K562 (cell line): ENCODE measurements at regions not wholly inside any gene's neighbourhood (a gene's known extent, or its start where the extent isn't known, plus 50 kb on each side); places are given as distances from the start of the nearest gene placed in this dataset.

ENCODE experiments used
- ATAC-seq: fragments of 200-7000 bp; cut with Tn5 transposase; 3 replicates; pipeline ENCODE4 v1.9.1; 2020; ENCODE audit warnings: moderate library complexity
- BruUV-seq: library from RNA; stranded (reverse); fragments of 400-500 nt; replicated peaks from 2 replicates; lab custom pipeline; 2021; lab: Mats Ljungman, UMichigan
- CTCF ChIA-PET: fragments of 300-600 bp; formaldehyde crosslinking; extraction: SDS; loops from one replicate; lab custom pipeline; 2021; ENCODE audit warnings: low intra/inter-chr PET ratio; lab: Yijun Ruan, JAX
- POLR2A ChIA-PET: fragments of 300-600, 350-650 bp; sonication (Branson Sonifier 250); formaldehyde crosslinking; extraction: SDS; loops from one replicate; lab custom pipeline; 2021; ENCODE audit warnings: antibody characterized with exemption, inconsistent platforms; lab: Yijun Ruan, JAX
- DNase-seq, 4 experiments: peaks; one replicate each; pipeline versions ENCODE4 v3.0.0 to v3.0.0-alpha.2; 2011 to 2018; ENCODE audit warnings: low spot score in 3 of 4, mixed read lengths in 3 of 4; ENCODE audit errors: extremely low read depth in 1 of 4
- FAIRE-seq: peaks from 2 replicates; lab custom pipeline; 2011; peaks lifted over from hg19 to GRCh38; lab: Jason Lieb, UNC
- H2AFZ ChIP-seq: 2 replicates; pipeline ENCODE4 v1.6.0; 2011; ENCODE audit warnings: low read depth, low read length, control low read depth, inconsistent platforms
- H3K27ac ChIP-seq: fragments of 200-600 bp; 3 replicates; pipeline ENCODE4 v1.8.0; 2011; ENCODE audit warnings: low read depth, mild to moderate bottlenecking, control low read depth, inconsistent platforms, low read length, moderate library complexity, mixed read lengths; ENCODE audit errors: extremely low read depth
- H3K27me3 ChIP-seq, 2 experiments: fragments of 300-600 bp in 1 of 2; 2 replicates in 1 of 2; 3 replicates in 1 of 2; pipeline versions ENCODE4 v1.6.0 to v1.8.0; 2011; ENCODE audit warnings: inconsistent platforms in 2 of 2, low read length in 2 of 2, mild to moderate bottlenecking in 1 of 2, mixed read lengths in 1 of 2, moderate library complexity in 1 of 2; ENCODE audit not compliant: control insufficient read depth in 2 of 2, insufficient read depth in 2 of 2
- H3K36me3 ChIP-seq: fragments of 300-600 bp; 3 replicates; pipeline ENCODE4 v1.8.0; 2011; ENCODE audit warnings: mild to moderate bottlenecking, low read length, inconsistent platforms; ENCODE audit not compliant: control insufficient read depth, insufficient read depth
- H3K4me1 ChIP-seq, 2 experiments: fragments of 200-600 bp in 1 of 2; replicated peaks in 1 of 2; 2 replicates in 1 of 2; 3 replicates in 1 of 2; pipeline versions ENCODE4 v1.5.1 to v1.8.0; 2011; ENCODE audit warnings: inconsistent platforms in 2 of 2, low read length in 2 of 2, mild to moderate bottlenecking in 1 of 2, mixed read lengths in 1 of 2, moderate library complexity in 1 of 2; ENCODE audit not compliant: control insufficient read depth in 2 of 2, insufficient read depth in 2 of 2
- H3K4me2 ChIP-seq: 2 replicates; pipeline ENCODE4 v1.6.1; 2011; ENCODE audit warnings: low read length, control low read depth, inconsistent platforms, mixed read lengths; ENCODE audit not compliant: insufficient read depth
- H3K4me3 ChIP-seq: fragments of 200-600 bp; sonication (generic), shearing (Covaris generic); 2 replicates; pipeline ENCODE4 v1.5.1; 2016; ENCODE audit warnings: control low read depth, inconsistent platforms
- H3K79me2 ChIP-seq: fragments of 200-600 bp; 3 replicates; pipeline ENCODE4 v1.8.0; 2011; ENCODE audit warnings: low read length, inconsistent platforms; ENCODE audit not compliant: control insufficient read depth, insufficient read depth
- H3K9ac ChIP-seq, 2 experiments: 2 replicates each; pipeline versions ENCODE4 v1.6.0 to v1.6.1; 2011; ENCODE audit warnings: low read depth in 2 of 2, low read length in 2 of 2, control low read depth in 1 of 2, inconsistent platforms in 1 of 2, mild to moderate bottlenecking in 1 of 2, mixed read lengths in 1 of 2; ENCODE audit not compliant: insufficient read depth in 1 of 2
- H3K9me1 ChIP-seq: one replicate; pipeline ENCODE4 v1.6.0; 2011; ENCODE audit warnings: inconsistent platforms, mild to moderate bottlenecking, low read length, moderate library complexity; ENCODE audit not compliant: control insufficient read depth, insufficient read depth
- H3K9me3 ChIP-seq: replicated peaks from 2 replicates; pipeline ENCODE4 v1.5.1; 2011; ENCODE audit warnings: low read depth, low read length, inconsistent platforms; ENCODE audit not compliant: control insufficient read depth, insufficient read depth
- H4K20me1 ChIP-seq: replicated peaks from 2 replicates; pipeline ENCODE4 v1.6.1; 2011; ENCODE audit warnings: low read length, inconsistent platforms, mixed read lengths; ENCODE audit not compliant: control insufficient read depth, insufficient read depth
- E2F1 ChIP-seq: sonication (generic); formaldehyde crosslinking; IDR thresholded peaks from 2 replicates; pipeline ENCODE4 v1.8.1; 2023; ENCODE audit warnings: mild to moderate bottlenecking, missing genetic modification reagents, moderate library complexity
- ETS2 ChIP-seq: IDR thresholded peaks from 2 replicates; pipeline ENCODE4 v1.6.1; 2016; ENCODE audit warnings: borderline replicate concordance, missing genetic modification characterization, mild to moderate bottlenecking, moderate library complexity, missing compliant biosample characterization; ENCODE audit not compliant: poor library complexity, severe bottlenecking
- FOXJ3 ChIP-seq: sonication (generic); formaldehyde crosslinking; IDR thresholded peaks from 2 replicates; pipeline ENCODE4 v1.4.0; 2020; ENCODE audit warnings: mild to moderate bottlenecking, missing genetic modification reagents
- GABPB1 ChIP-seq: sonication (generic); formaldehyde crosslinking; IDR thresholded peaks from 2 replicates; pipeline ENCODE4 v1.8.0; 2022; ENCODE audit warnings: mild to moderate bottlenecking, missing genetic modification reagents
- HMG20A ChIP-seq: fragments of 450-650 bp; formaldehyde crosslinking; conservative IDR thresholded peaks from 2 replicates; pipeline ENCODE4 v1.4.0; 2020; ENCODE audit warnings: mild to moderate bottlenecking, mixed read lengths
- KLF16 ChIP-seq: IDR thresholded peaks from 2 replicates; pipeline ENCODE4 v1.6.1; 2016; ENCODE audit warnings: antibody characterized with exemption
- RFX5 ChIP-seq: IDR thresholded peaks from 2 replicates; pipeline ENCODE4 v1.6.1; 2011; ENCODE audit warnings: low read depth, mild to moderate bottlenecking, improper control_type of control experiment, low read length
- THAP12 ChIP-seq: fragments of 250-450 bp; sonication (Bioruptor Pico); IDR thresholded peaks from 2 replicates; pipeline ENCODE4 v1.9.0; 2021; ENCODE audit warnings: mild to moderate bottlenecking, inconsistent platforms
- ZNF184 ChIP-seq: sonication (generic); formaldehyde crosslinking; IDR thresholded peaks from 2 replicates; pipeline ENCODE4 v1.5.0; 2020; ENCODE audit warnings: missing genetic modification reagents
- WGBS: fragments of 100-300 bp; shearing (Covaris generic); methylation state at CpG from one replicate; pipeline ENCODE4 v1.1.6; 2016; ENCODE audit warnings: low coverage, mixed read lengths; ENCODE audit not compliant: insufficient coverage; ENCODE audit errors: missing lambda C conversion rate; 5-methylcytosine and 5-hydroxymethylcytosine counted together
- in situ Hi-C: fragments of 300-500 bp; cut with MboI; formaldehyde crosslinking; loops from 4 replicates; pipeline ENCODE4 v1.15.0; 2018; ENCODE audit warnings: inconsistent platforms, mixed read lengths
- intact Hi-C: fragments of 100-400 bp; cut with micrococcal nuclease; formaldehyde crosslinking; loops from 2 replicates; pipeline ENCODE4 v1.14.2; 2022
- TF ChIP-seq, protein P1 (sequence below): sonication (generic); formaldehyde crosslinking; IDR thresholded peaks from 2 replicates; pipeline ENCODE4 v1.8.0; 2023; ENCODE audit warnings: missing genetic modification reagents, mild to moderate bottlenecking, borderline replicate concordance
- TF ChIP-seq, protein P2 (sequence below): fragments of 450-650 bp; formaldehyde crosslinking; conservative IDR thresholded peaks from 2 replicates; pipeline ENCODE4 v1.4.0; 2022; ENCODE audit warnings: mild to moderate bottlenecking, missing genetic modification characterization

- no peak for TF ChIP-seq ZNF184 (CRISPR knock-in tag)
Measured at GRCh38 chr9:26406676-26407075, 485.9 kb downstream of the CAAP1 start (continued).

GRCh38 chr9:26399556-26399955 is 493.0 kb downstream of the CAAP1 start:
- DNase-seq (no peak), ATAC-seq (no peak), FAIRE-seq (no peak)
- in situ Hi-C loops (no loop called here), intact Hi-C loops (no loop called here)
- Histone ChIP-seq H3K4me2 (no peak overlapping the region), H4K20me1 (no peaks in the 10 kb centered on the region), H3K27ac (no peak overlapping the region), H3K27me3 (no peaks in the 10 kb centered on the region), H3K4me1 (no peaks in the 10 kb centered on the region), H3K4me3 (no peak overlapping the region), H2AFZ (no peak overlapping the region), H3K79me2 (no peaks in the 10 kb centered on the region), H3K9ac (no peak overlapping the region), H3K36me3 (no peaks in the 10 kb centered on the region), H3K9me1 (no peaks in the 10 kb centered on the region), H3K9me3 (no peaks in the 10 kb centered on the region)
- WGBS: no CpG with 5 or more reads among the region's 4 CpGs
- POLR2A ChIA-PET: no interaction called here
- no TSS peak for BruUV-seq
- CTCF ChIA-PET: no interaction called here
- no peak for TF ChIP-seq RFX5
- TF ChIP-seq, protein P1, sequence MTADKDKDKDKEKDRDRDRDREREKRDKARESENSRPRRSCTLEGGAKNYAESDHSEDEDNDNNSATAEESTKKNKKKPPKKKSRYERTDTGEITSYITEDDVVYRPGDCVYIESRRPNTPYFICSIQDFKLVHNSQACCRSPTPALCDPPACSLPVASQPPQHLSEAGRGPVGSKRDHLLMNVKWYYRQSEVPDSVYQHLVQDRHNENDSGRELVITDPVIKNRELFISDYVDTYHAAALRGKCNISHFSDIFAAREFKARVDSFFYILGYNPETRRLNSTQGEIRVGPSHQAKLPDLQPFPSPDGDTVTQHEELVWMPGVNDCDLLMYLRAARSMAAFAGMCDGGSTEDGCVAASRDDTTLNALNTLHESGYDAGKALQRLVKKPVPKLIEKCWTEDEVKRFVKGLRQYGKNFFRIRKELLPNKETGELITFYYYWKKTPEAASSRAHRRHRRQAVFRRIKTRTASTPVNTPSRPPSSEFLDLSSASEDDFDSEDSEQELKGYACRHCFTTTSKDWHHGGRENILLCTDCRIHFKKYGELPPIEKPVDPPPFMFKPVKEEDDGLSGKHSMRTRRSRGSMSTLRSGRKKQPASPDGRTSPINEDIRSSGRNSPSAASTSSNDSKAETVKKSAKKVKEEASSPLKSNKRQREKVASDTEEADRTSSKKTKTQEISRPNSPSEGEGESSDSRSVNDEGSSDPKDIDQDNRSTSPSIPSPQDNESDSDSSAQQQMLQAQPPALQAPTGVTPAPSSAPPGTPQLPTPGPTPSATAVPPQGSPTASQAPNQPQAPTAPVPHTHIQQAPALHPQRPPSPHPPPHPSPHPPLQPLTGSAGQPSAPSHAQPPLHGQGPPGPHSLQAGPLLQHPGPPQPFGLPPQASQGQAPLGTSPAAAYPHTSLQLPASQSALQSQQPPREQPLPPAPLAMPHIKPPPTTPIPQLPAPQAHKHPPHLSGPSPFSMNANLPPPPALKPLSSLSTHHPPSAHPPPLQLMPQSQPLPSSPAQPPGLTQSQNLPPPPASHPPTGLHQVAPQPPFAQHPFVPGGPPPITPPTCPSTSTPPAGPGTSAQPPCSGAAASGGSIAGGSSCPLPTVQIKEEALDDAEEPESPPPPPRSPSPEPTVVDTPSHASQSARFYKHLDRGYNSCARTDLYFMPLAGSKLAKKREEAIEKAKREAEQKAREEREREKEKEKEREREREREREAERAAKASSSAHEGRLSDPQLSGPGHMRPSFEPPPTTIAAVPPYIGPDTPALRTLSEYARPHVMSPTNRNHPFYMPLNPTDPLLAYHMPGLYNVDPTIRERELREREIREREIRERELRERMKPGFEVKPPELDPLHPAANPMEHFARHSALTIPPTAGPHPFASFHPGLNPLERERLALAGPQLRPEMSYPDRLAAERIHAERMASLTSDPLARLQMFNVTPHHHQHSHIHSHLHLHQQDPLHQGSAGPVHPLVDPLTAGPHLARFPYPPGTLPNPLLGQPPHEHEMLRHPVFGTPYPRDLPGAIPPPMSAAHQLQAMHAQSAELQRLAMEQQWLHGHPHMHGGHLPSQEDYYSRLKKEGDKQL (CRISPR knock-in tag): no peak
- no peak for TF ChIP-seq KLF16
- no peak for TF ChIP-seq E2F1 (CRISPR knock-in tag)
- TF ChIP-seq GABPB1: no peak
- TF ChIP-seq HMG20A (CRISPR knock-in tag): no peak
- TF ChIP-seq, protein P2, sequence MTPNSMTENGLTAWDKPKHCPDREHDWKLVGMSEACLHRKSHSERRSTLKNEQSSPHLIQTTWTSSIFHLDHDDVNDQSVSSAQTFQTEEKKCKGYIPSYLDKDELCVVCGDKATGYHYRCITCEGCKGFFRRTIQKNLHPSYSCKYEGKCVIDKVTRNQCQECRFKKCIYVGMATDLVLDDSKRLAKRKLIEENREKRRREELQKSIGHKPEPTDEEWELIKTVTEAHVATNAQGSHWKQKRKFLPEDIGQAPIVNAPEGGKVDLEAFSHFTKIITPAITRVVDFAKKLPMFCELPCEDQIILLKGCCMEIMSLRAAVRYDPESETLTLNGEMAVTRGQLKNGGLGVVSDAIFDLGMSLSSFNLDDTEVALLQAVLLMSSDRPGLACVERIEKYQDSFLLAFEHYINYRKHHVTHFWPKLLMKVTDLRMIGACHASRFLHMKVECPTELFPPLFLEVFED (CRISPR knock-in tag): no peak
- TF ChIP-seq ETS2 (tag): no peak
- TF ChIP-seq FOXJ3: no peak
- no peak for TF ChIP-seq THAP12 (CRISPR knock-in tag)
